CD14-positive monocyte (primary cell): ENCODE measurements at regions not wholly inside any gene's neighbourhood (a gene's known extent, or its start where the extent isn't known, plus 50 kb on each side); places are given as distances from the start of the nearest gene placed in this dataset.
A peak's percentile ranks its signal among the peaks of the same experiment; 100 is the strongest.

ENCODE experiments used
- DNase-seq, 3 donors: peaks; one replicate each; pipeline ENCODE4 v3.0.0-alpha.2; 2011 to 2022
- H2AFZ ChIP-seq: 2 replicates; pipeline ENCODE4 v1.6.0; 2012; ENCODE audit warnings: mild to moderate bottlenecking, low read depth, low read length, inconsistent platforms; ENCODE audit not compliant: insufficient read depth, poor library complexity, severe bottlenecking
- H3K27ac ChIP-seq, 2 donors: 1 replicate in 1 of 2; 2 replicates in 1 of 2; pipeline ENCODE4 v1.5.1; 2012 to 2013; ENCODE audit warnings: low read length in 2 of 2, control low read depth in 1 of 2, inconsistent platforms in 1 of 2, low read depth in 1 of 2, mild to moderate bottlenecking in 1 of 2
- H3K27me3 ChIP-seq, 2 donors: one replicate each; pipeline versions ENCODE4 v1.6.0 to v1.6.1; 2011 to 2013; ENCODE audit warnings: low read length in 2 of 2; ENCODE audit not compliant: control insufficient read depth in 2 of 2, insufficient read depth in 2 of 2
- H3K36me3 ChIP-seq, 2 donors: replicated peaks in 1 of 2; 1 replicate in 1 of 2; 2 replicates in 1 of 2; pipeline versions ENCODE4 v1.5.1 to v1.6.1; 2012 to 2013; ENCODE audit warnings: low read length in 2 of 2, control low read depth in 1 of 2, inconsistent platforms in 1 of 2, mild to moderate bottlenecking in 1 of 2; ENCODE audit not compliant: insufficient read depth in 2 of 2, control insufficient read depth in 1 of 2
- H3K4me1 ChIP-seq, 2 donors: 1 replicate in 1 of 2; 2 replicates in 1 of 2; pipeline versions ENCODE4 v1.5.1 to v1.6.1; 2012 to 2013; ENCODE audit warnings: low read length in 2 of 2, control low read depth in 1 of 2, inconsistent platforms in 1 of 2, mild to moderate bottlenecking in 1 of 2, moderate library complexity in 1 of 2; ENCODE audit not compliant: insufficient read depth in 2 of 2, control insufficient read depth in 1 of 2
- H3K4me2 ChIP-seq: replicated peaks from 2 replicates; pipeline ENCODE3; 2012; ENCODE audit warnings: low read length, moderate library complexity, mild to moderate bottlenecking; ENCODE audit not compliant: poor library complexity, severe bottlenecking; ENCODE audit errors: extremely low read depth
- H3K4me3 ChIP-seq, 3 experiments: fragments of 200-600 bp in 1 of 3; sonication (generic) in 1 of 3; replicated peaks in 1 of 3; 1 replicate in 2 of 3; 2 replicates in 1 of 3; pipeline ENCODE4 v1.5.1; 2011 to 2013; ENCODE audit warnings: low read length in 3 of 3, mild to moderate bottlenecking in 3 of 3, control low read depth in 2 of 3, low read depth in 2 of 3, inconsistent platforms in 1 of 3, moderate library complexity in 1 of 3
- H3K79me2 ChIP-seq: 2 replicates; pipeline ENCODE4 v1.6.0; 2012; ENCODE audit warnings: mild to moderate bottlenecking, control low read depth, inconsistent platforms, low read length, moderate library complexity; ENCODE audit not compliant: insufficient read depth
- H3K9ac ChIP-seq: 2 replicates; pipeline ENCODE4 v1.6.0; 2017; ENCODE audit warnings: low read length, mild to moderate bottlenecking; ENCODE audit not compliant: insufficient read depth, poor library complexity, severe bottlenecking
- H3K9me3 ChIP-seq, 2 donors: replicated peaks in 1 of 2; 1 replicate in 1 of 2; 2 replicates in 1 of 2; pipeline versions ENCODE4 v1.5.1 to v1.6.1; 2012 to 2013; ENCODE audit warnings: low read length in 2 of 2, control low read depth in 1 of 2; ENCODE audit not compliant: control insufficient read depth in 1 of 2, insufficient read depth in 1 of 2
- H4K20me1 ChIP-seq: 2 replicates; pipeline ENCODE4 v1.6.0; 2012; ENCODE audit warnings: mild to moderate bottlenecking, low read length, control low read depth, moderate library complexity; ENCODE audit not compliant: insufficient read depth
- H3K27ac Mint-ChIP-seq, 7 donors: one replicate each; pipeline ENCODE4 v1.8.0; 2020; ENCODE audit warnings: mild to moderate bottlenecking in 7 of 7, mixed read lengths in 7 of 7, moderate library complexity in 6 of 7, inconsistent platforms in 2 of 7
- H3K27me3 Mint-ChIP-seq, 3 donors: one replicate each; pipeline ENCODE4 v1.8.0; 2021 to 2022; ENCODE audit warnings: low read depth in 3 of 3, mild to moderate bottlenecking in 3 of 3, mixed read lengths in 3 of 3, moderate library complexity in 3 of 3, inconsistent platforms in 1 of 3
- H3K36me3 Mint-ChIP-seq, 2 donors: one replicate each; pipeline ENCODE4 v1.8.0; 2020; ENCODE audit warnings: mixed read lengths in 2 of 2, inconsistent platforms in 1 of 2, mild to moderate bottlenecking in 1 of 2
- H3K4me1 Mint-ChIP-seq: one replicate; pipeline ENCODE4 v1.8.0; 2020; ENCODE audit warnings: mild to moderate bottlenecking, mixed read lengths
- H3K4me3 Mint-ChIP-seq, 2 donors: one replicate each; pipeline ENCODE4 v1.8.0; 2020; ENCODE audit warnings: mild to moderate bottlenecking in 2 of 2, mixed read lengths in 2 of 2, moderate library complexity in 1 of 2
- H3K9me3 Mint-ChIP-seq, 7 donors: one replicate each; pipeline ENCODE4 v1.8.0; 2020 to 2022; ENCODE audit warnings: mixed read lengths in 7 of 7, mild to moderate bottlenecking in 6 of 7, moderate library complexity in 6 of 7, inconsistent platforms in 2 of 7
- CTCF ChIP-seq: fragments of 200-600 bp; IDR thresholded peaks from one replicate; pipeline ENCODE4 v1.8.0; 2022; ENCODE audit warnings: antibody characterized with exemption, mild to moderate bottlenecking
- WGBS: methylation state at CpG from one replicate; pipeline ENCODE4 v1.1.5; 2013; ENCODE audit warnings: missing lambda C conversion rate; ENCODE audit not compliant: insufficient coverage; 5-methylcytosine and 5-hydroxymethylcytosine counted together
- intact Hi-C, 2 donors: fragments of 100-400 bp; cut with micrococcal nuclease; formaldehyde crosslinking; loops; one replicate each; pipeline versions ENCODE4 v1.15.0 to v1.15.1; 2023

GRCh38 chr3:182248349-182248880 is 536.7 kb downstream of the SOX2 start:
- no peak overlapping the region for H3K4me3 Mint-ChIP-seq
- no CpG with 5 or more reads among the region's 5 CpGs for WGBS
- Histone ChIP-seq H3K27me3 (no peaks in the 10 kb centered on the region), H3K4me3 (no peak overlapping the region), H3K36me3 (no peaks in the 10 kb centered on the region), H3K4me1 (no peaks in the 10 kb centered on the region), H3K9me3 (no peaks in the 10 kb centered on the region), H3K9ac (no peak overlapping the region), H3K4me2 (no peak overlapping the region), H2AFZ (no peak overlapping the region), H3K79me2 (no peaks in the 10 kb centered on the region), H4K20me1 (no peaks in the 10 kb centered on the region), H3K27ac (no peak overlapping the region)
- intact Hi-C loops: no loop called here
- H3K27me3 Mint-ChIP-seq: peaks cover 0 to 5% (median 1%) of the 10 kb centered on the region in 3 donors
- peaks cover 7% of the 10 kb centered on the region for H3K4me1 Mint-ChIP-seq
- peaks cover 0 to 6% (median 0%) of the 10 kb centered on the region in 7 donors for H3K9me3 Mint-ChIP-seq
- no peak for DNase-seq
- no peaks in the 10 kb centered on the region for H3K36me3 Mint-ChIP-seq
- no peak for TF ChIP-seq CTCF
- H3K27ac Mint-ChIP-seq: peak overlapping the region in 1 of 7 donors; percentile 55

- H3K9ac ChIP-seq: no peak overlapping the region
- H3K27ac Mint-ChIP-seq: no peak overlapping the region
- no peaks in the 10 kb centered on the region for H3K9me3 ChIP-seq
- no peak overlapping the region for H2AFZ ChIP-seq
- no peaks in the 10 kb centered on the region for H3K9me3 Mint-ChIP-seq
- H3K27ac ChIP-seq: no peak overlapping the region
- no peaks in the 10 kb centered on the region for H3K79me2 ChIP-seq
- peaks cover 0 to 8% (median 6%) of the 10 kb centered on the region in 3 donors for H3K27me3 Mint-ChIP-seq
- 84% methylated on average over 3 of the region's 5 CpGs for WGBS
- no peaks in the 10 kb centered on the region for H3K4me1 ChIP-seq
- no peaks in the 10 kb centered on the region for H3K36me3 Mint-ChIP-seq
- no peak for TF ChIP-seq CTCF
- intact Hi-C loops: no loop called here
- H3K27me3 ChIP-seq: no peaks in the 10 kb centered on the region
- DNase-seq: no peak
- no peak overlapping the region for H3K4me3 Mint-ChIP-seq
- no peak overlapping the region for H3K4me2 ChIP-seq
- H3K4me3 ChIP-seq: no peak overlapping the region
- H3K4me1 Mint-ChIP-seq: no peaks in the 10 kb centered on the region
- H3K36me3 ChIP-seq: no peaks in the 10 kb centered on the region
- H4K20me1 ChIP-seq: no peaks in the 10 kb centered on the region
These were observed 540.5 kb upstream of the ATP11B start for GRCh38 chr3:182252802-182253201.
